ENCODE measurements at regions not wholly inside any gene's neighbourhood (a gene's known extent, or its start where the extent isn't known, plus 50 kb on each side); places are given as distances from the start of the nearest gene placed in this dataset.

DNA sequence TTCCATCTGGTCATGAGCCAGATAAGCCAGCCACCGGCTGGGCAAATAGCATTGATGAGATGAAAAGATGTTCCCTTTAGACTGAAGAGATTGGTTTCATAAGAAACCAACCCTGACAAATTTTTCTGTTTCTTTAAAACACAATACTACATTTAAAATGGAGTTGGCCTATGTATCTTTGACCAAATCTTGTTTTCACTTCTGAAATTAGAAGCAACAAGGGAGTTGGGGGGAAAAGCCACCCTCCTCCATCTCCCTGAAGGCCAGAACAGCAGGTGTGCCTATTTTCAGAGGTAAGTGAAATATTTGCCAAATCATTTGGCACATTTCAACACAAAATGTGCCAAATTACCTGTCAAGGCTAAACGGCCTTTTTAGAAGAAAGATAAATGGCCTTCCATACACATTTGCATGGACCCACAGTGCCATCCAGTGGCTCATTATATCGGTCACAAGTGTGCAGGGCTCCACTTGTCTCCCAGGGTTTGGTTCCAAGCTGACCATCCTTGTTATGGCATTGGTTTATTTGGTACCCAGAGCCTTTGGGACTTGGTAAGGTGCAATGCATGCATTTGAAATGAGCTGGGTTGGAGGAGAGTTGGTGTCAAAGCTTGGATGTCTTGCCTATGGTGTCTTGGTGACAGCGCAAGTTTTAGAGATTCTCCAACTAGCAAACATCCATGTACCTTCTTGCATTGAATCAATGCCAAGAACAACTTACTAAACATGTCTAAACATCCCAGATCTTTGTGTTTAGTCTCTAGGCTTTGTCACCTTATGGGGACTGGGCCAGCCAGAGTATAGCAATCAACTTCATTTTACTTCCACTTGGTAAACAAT lies 372.0 kb upstream of the KIF2A start:
- CTCF ChIA-PET = interaction anchor here (0.9 to 2.1 kb wide), 5 partner anchors 275 to 1246 kb away, joined by 3 to 6 read pairs (median 3); no protein-coding TSS in a partner anchor
- POLR2A ChIA-PET = no interaction called here

DNA sequence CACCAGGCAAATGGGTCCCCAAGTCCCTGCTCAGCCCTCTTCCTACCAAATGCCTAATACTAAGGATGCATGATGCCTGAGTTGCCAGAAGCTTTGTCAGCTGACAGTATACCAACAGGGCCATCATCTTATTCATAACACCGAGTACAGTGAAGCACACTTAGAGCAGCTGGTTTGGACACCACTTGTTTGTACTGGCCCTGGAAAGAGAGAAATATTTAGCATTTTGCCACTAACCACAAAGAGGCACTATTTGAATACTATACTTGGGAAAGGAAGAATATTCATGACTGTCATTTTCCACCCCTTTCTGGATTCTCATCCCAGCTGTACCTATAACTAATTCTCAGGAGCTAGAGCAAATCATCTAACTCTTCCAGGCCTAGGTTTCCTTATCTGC lies 364.4 kb upstream of the KIF2A start:
- TF ChIP-seq CTCF (IDR thresholded peaks at IDR 0.05; ENCODE audit: insufficient read depth, low read length, missing control alignments) = no peak
- CTCF ChIA-PET = no interaction called here
- H3K4me3 ChIP-seq (ENCODE audit: low read depth, low read length) = no peak overlapping the region
- POLR2A ChIA-PET = no interaction called here
- no peak for DNase-seq (ENCODE audit: low read depth, low spot score)

More for the DNA sequence above, 372.0 kb upstream of the KIF2A start:
- no peak overlapping the region for H3K4me3 ChIP-seq (ENCODE audit: low read depth, low read length)
- DNase-seq (ENCODE audit: low read depth, low spot score) = no peak
- peak; percentile 48 for TF ChIP-seq CTCF (IDR thresholded peaks at IDR 0.05; ENCODE audit: insufficient read depth, low read length, missing control alignments)

GRCh38 chr5:61942462-61943049 lies 363.4 kb upstream of the KIF2A start:
- no peak overlapping the region for H3K4me3 ChIP-seq (ENCODE audit: low read depth, low read length)
- POLR2A ChIA-PET = no interaction called here
- CTCF ChIA-PET = no interaction called here
- TF ChIP-seq CTCF (IDR thresholded peaks at IDR 0.05; ENCODE audit: insufficient read depth, low read length, missing control alignments) = no peak
- no peak for DNase-seq (ENCODE audit: low read depth, low spot score)

GRCh38 chr5:61943713-61944112 lies 362.3 kb upstream of the KIF2A start:
- POLR2A ChIA-PET = no interaction called here
- no peak overlapping the region for H3K4me3 ChIP-seq (ENCODE audit: low read depth, low read length)
- CTCF ChIA-PET = no interaction called here

GRCh38 chr5:61948151-61948550 lies 357.9 kb upstream of the KIF2A start:
- no peak for TF ChIP-seq CTCF (IDR thresholded peaks at IDR 0.05; ENCODE audit: insufficient read depth, low read length, missing control alignments)
- ChIA-PET POLR2A (no interaction called here), CTCF (no interaction called here)
- no peak for DNase-seq (ENCODE audit: low read depth, low spot score)
- no peak overlapping the region for H3K4me3 ChIP-seq (ENCODE audit: low read depth, low read length)

More at GRCh38 chr5:61943713-61944112, 362.3 kb upstream of the KIF2A start:
- no peak for TF ChIP-seq CTCF (IDR thresholded peaks at IDR 0.05; ENCODE audit: insufficient read depth, low read length, missing control alignments)
- no peak for DNase-seq (ENCODE audit: low read depth, low spot score)

GRCh38 chr5:61949054-61949678 lies 356.8 kb upstream of the KIF2A start:
- POLR2A ChIA-PET = no interaction called here
- no peak for TF ChIP-seq CTCF (IDR thresholded peaks at IDR 0.05; ENCODE audit: insufficient read depth, low read length, missing control alignments)
- no peak overlapping the region for H3K4me3 ChIP-seq (ENCODE audit: low read depth, low read length)
- CTCF ChIA-PET = no interaction called here
- no peak for DNase-seq (ENCODE audit: low read depth, low spot score)
